GM23248 (cell line): ENCODE measurements at regions not wholly inside any gene's neighbourhood (a gene's known extent, or its start where the extent isn't known, plus 50 kb on each side); places are given as distances from the start of the nearest gene placed in this dataset.

Experiments used
- DNase-seq: peaks from one replicate; pipeline ENCODE4 v3.0.0-alpha.2; 2015
- H2AFZ ChIP-seq: fragments of 200-600 bp; sonication (generic); 2 replicates; pipeline ENCODE4 v1.6.1; 2016; ENCODE audit warnings: antibody characterized with exemption
- H3F3A ChIP-seq: fragments of 200-600 bp; sonication (generic); 2 replicates; pipeline ENCODE4 v1.6.1; 2016; ENCODE audit warnings: mild to moderate bottlenecking, antibody characterized with exemption, mixed run types; ENCODE audit not compliant: insufficient read depth
- H3K27ac ChIP-seq: fragments of 200-600 bp; sonication (generic); 2 replicates; pipeline ENCODE4 v1.5.1; 2016; ENCODE audit warnings: mild to moderate bottlenecking
- H3K27me3 ChIP-seq: fragments of 200-600 bp; sonication (generic); replicated peaks from 2 replicates; pipeline ENCODE4 v1.6.1; 2016; ENCODE audit warnings: mild to moderate bottlenecking; ENCODE audit not compliant: insufficient read depth
- H3K36me3 ChIP-seq: fragments of 200-600 bp; sonication (generic); 2 replicates; pipeline ENCODE4 v1.6.1; 2016; ENCODE audit warnings: low read depth, mild to moderate bottlenecking
- H3K4me1 ChIP-seq: fragments of 200-600 bp; sonication (generic); 2 replicates; pipeline ENCODE4 v1.6.1; 2016; ENCODE audit warnings: mild to moderate bottlenecking; ENCODE audit not compliant: insufficient read depth
- H3K4me2 ChIP-seq: fragments of 200-600 bp; sonication (generic); one replicate; pipeline ENCODE4 v1.6.1; 2016; ENCODE audit warnings: mild to moderate bottlenecking; ENCODE audit not compliant: unreplicated experiment
- H3K4me3 ChIP-seq: fragments of 200-600 bp; sonication (generic); 2 replicates; pipeline ENCODE4 v1.5.1; 2016; ENCODE audit warnings: mild to moderate bottlenecking
- H3K79me2 ChIP-seq: fragments of 200-600 bp; sonication (generic); 2 replicates; pipeline ENCODE4 v1.6.1; 2016; ENCODE audit warnings: mild to moderate bottlenecking; ENCODE audit not compliant: insufficient read depth
- H3K9ac ChIP-seq: fragments of 200-600 bp; sonication (generic); 2 replicates; pipeline ENCODE4 v1.6.1; 2016; ENCODE audit warnings: mild to moderate bottlenecking
- H3K9me2 ChIP-seq: fragments of 200-600 bp; sonication (generic); 2 replicates; pipeline ENCODE4 v1.6.1; 2016; ENCODE audit warnings: mixed run types, mild to moderate bottlenecking, moderate library complexity; ENCODE audit not compliant: insufficient read depth
- H3K9me3 ChIP-seq: fragments of 200-600 bp; sonication (generic); one replicate; pipeline ENCODE4 v1.6.1; 2017; ENCODE audit warnings: low read depth
- H4K20me1 ChIP-seq: fragments of 200-600 bp; sonication (generic); 2 replicates; pipeline ENCODE4 v1.6.0; 2016; ENCODE audit not compliant: insufficient read depth
- EZH2 ChIP-seq: fragments of 200-600 bp; sonication (generic); IDR thresholded peaks from 2 replicates; pipeline ENCODE4 v1.6.1; 2018; ENCODE audit warnings: antibody characterized with exemption, mild to moderate bottlenecking; ENCODE audit not compliant: insufficient read depth, poor library complexity, severe bottlenecking
- EZH2phosphoT487 ChIP-seq: fragments of 200-600 bp; sonication (generic); IDR thresholded peaks from 2 replicates; pipeline ENCODE4 v1.6.1; 2018; ENCODE audit warnings: antibody characterized with exemption, moderate library complexity, mild to moderate bottlenecking, low read depth; ENCODE audit not compliant: insufficient read depth
- WGBS, 2 experiments: methylation state at CpG; one replicate each; pipeline ENCODE4 v1.1.6; 2015 to 2017; ENCODE audit warnings: low lambda C conversion rate in 2 of 2, low coverage in 1 of 2; ENCODE audit errors: missing lambda C conversion rate in 2 of 2; 5-methylcytosine and 5-hydroxymethylcytosine counted together
- in situ Hi-C: fragments of 300-500 bp; cut with MboI; formaldehyde crosslinking; loops from 2 replicates; pipeline ENCODE4 v1.15.0; 2020

GRCh38 chr3:127477396-127477795 is 113.1 kb downstream of the TPRA1 start:
- TF ChIP-seq EZH2phosphoT487 (no peak), EZH2 (no peak)
- no peaks in the 10 kb centered on the region for H3K79me2 ChIP-seq
- no peak overlapping the region for H3K27ac ChIP-seq
- no peak overlapping the region for H3K4me3 ChIP-seq
- peaks cover 43% of the 10 kb centered on the region for H3K27me3 ChIP-seq
- H3K9me2 ChIP-seq: no peaks in the 10 kb centered on the region
- no peak overlapping the region for H3K9ac ChIP-seq
- no peak overlapping the region for H3K4me2 ChIP-seq
- H3K36me3 ChIP-seq: no peaks in the 10 kb centered on the region
- H3K9me3 ChIP-seq: no peaks in the 10 kb centered on the region
- no peaks in the 10 kb centered on the region for H3F3A ChIP-seq
- in situ Hi-C loops: no loop called here
- DNase-seq: no peak
- WGBS, 2 experiments: 60 to 61% methylated on average over 8 of the region's 8 CpGs
- 0 out of 2 replicates have a peak, but pooled peaks cover 1% of the 10 kb centered on the region for H3K4me1 ChIP-seq
- H2AFZ ChIP-seq: no peak overlapping the region
- no peaks in the 10 kb centered on the region for H4K20me1 ChIP-seq

GRCh38 chr3:127476936-127477335 is 113.6 kb downstream of the TPRA1 start:
- no peaks in the 10 kb centered on the region for H3K4me1 ChIP-seq
- no peak overlapping the region for H2AFZ ChIP-seq
- DNase-seq: no peak
- H3K27ac ChIP-seq: no peak overlapping the region
- H3K4me3 ChIP-seq: no peak overlapping the region
- H3K4me2 ChIP-seq: no peak overlapping the region
- TF ChIP-seq EZH2phosphoT487 (no peak), EZH2 (no peak)
- in situ Hi-C loops: no loop called here
- no peak overlapping the region for H3K9ac ChIP-seq
- no peaks in the 10 kb centered on the region for H3K9me3 ChIP-seq
- no peaks in the 10 kb centered on the region for H3K36me3 ChIP-seq
- H4K20me1 ChIP-seq: no peaks in the 10 kb centered on the region
- no peaks in the 10 kb centered on the region for H3K9me2 ChIP-seq
- no peaks in the 10 kb centered on the region for H3F3A ChIP-seq
- peaks cover 43% of the 10 kb centered on the region for H3K27me3 ChIP-seq
- no peaks in the 10 kb centered on the region for H3K79me2 ChIP-seq
- WGBS, 2 experiments: 63 to 66% methylated on average over 12 of the region's 12 CpGs

DNA sequence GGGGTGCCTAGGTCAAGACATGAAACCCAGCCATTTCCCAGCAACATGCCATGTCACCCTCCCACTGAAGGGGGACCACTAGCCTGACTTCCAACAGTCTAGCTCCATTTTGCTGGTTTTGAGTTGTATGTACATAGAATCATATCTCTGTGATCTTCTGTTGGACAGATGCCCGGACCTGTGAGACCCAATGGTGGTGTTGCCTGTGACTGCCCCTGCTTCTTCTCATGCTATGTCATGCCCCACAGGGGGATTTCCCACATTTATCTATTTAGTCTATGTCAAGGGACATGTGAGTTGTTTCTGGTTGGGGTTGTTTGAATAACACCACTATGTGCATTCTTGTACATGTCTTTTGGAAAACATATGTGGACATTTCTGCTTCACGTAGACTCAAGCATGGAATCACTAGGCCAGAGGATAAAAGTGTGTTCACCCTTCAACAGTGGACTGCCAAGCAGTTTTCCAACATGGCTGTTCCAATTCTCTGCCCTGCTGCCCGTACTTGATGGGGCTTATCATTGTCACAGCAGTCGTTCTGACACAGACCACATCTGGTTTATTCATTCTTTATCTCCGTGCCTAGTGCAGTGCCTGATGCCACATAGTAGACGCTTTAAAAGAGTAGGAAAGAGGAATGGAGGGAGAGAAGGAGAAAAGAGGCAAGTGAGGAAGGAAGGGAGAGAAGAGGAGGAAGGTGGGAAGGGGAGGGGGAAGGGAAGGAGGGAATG is 114.4 kb downstream of the TPRA1 start:
- Histone ChIP-seq H3K9me2 (no peaks in the 10 kb centered on the region), H3K9ac (no peak overlapping the region), H3F3A (no peaks in the 10 kb centered on the region), H3K4me2 (no peak overlapping the region), H3K79me2 (no peaks in the 10 kb centered on the region), H4K20me1 (no peaks in the 10 kb centered on the region), H2AFZ (no peak overlapping the region), H3K4me3 (no peak overlapping the region), H3K27ac (no peak overlapping the region), H3K36me3 (no peaks in the 10 kb centered on the region), H3K9me3 (no peaks in the 10 kb centered on the region), H3K27me3 (peaks cover 43% of the 10 kb centered on the region), H3K4me1 (no peaks in the 10 kb centered on the region)
- WGBS, 2 experiments: 55 to 56% methylated on average over 6 of the region's 6 CpGs
- in situ Hi-C loops: no loop called here
- DNase-seq: no peak
- TF ChIP-seq EZH2phosphoT487: no peak
- no peak for TF ChIP-seq EZH2

- Histone ChIP-seq H2AFZ (no peak overlapping the region), H3K9me3 (no peaks in the 10 kb centered on the region), H3K9me2 (no peaks in the 10 kb centered on the region), H3K4me1 (no peaks in the 10 kb centered on the region), H3K4me2 (no peak overlapping the region), H3K79me2 (no peaks in the 10 kb centered on the region), H3F3A (no peaks in the 10 kb centered on the region), H4K20me1 (no peaks in the 10 kb centered on the region), H3K27me3 (peaks cover 35% of the 10 kb centered on the region), H3K9ac (no peak overlapping the region), H3K27ac (no peak overlapping the region), H3K4me3 (no peak overlapping the region), H3K36me3 (no peaks in the 10 kb centered on the region)
- TF ChIP-seq EZH2: no peak
- no peak for TF ChIP-seq EZH2phosphoT487
- in situ Hi-C loops: no loop called here
- 51% methylated on average over 6 to 7 of the region's 7 CpGs for WGBS, 2 experiments
- DNase-seq: no peak
Observed at GRCh38 chr3:127475391-127475790, 115.1 kb downstream of the TPRA1 start.
